ENCODE measurements at regions not wholly inside any gene's neighbourhood (a gene's known extent, or its start where the extent isn't known, plus 50 kb on each side); places are given as distances from the start of the nearest gene placed in this dataset.

DNA sequence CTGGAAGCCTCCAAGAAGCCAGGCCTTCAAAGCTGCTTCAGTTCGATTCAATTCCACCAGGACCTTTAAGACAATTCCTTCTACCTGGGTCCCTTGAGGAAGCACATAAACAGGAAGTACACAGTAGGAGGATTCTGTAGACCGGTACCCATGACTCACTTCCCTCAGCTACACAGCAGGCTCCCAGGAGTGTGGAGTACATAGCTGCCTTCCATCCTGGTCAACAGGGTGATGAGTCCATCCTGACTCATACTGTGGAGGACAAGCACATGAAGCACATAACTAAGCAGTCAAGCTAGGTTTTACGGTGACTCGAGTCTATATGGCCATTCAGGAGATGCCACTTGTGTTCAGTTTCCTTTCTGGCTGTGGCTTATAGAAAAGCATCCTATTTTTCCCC lies 197.6 kb upstream of the RBM19 start:
- TF ChIP-seq, protein P1, sequence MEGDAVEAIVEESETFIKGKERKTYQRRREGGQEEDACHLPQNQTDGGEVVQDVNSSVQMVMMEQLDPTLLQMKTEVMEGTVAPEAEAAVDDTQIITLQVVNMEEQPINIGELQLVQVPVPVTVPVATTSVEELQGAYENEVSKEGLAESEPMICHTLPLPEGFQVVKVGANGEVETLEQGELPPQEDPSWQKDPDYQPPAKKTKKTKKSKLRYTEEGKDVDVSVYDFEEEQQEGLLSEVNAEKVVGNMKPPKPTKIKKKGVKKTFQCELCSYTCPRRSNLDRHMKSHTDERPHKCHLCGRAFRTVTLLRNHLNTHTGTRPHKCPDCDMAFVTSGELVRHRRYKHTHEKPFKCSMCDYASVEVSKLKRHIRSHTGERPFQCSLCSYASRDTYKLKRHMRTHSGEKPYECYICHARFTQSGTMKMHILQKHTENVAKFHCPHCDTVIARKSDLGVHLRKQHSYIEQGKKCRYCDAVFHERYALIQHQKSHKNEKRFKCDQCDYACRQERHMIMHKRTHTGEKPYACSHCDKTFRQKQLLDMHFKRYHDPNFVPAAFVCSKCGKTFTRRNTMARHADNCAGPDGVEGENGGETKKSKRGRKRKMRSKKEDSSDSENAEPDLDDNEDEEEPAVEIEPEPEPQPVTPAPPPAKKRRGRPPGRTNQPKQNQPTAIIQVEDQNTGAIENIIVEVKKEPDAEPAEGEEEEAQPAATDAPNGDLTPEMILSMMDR (IDR thresholded peaks at IDR 0.05; ENCODE audit: low read depth, low read length) = no peak
- no peak for TF ChIP-seq EZH2phosphoT487 (IDR thresholded peaks at IDR 0.05; ENCODE audit: low read depth)

Data from OCI-LY3 (cell line).